ENCODE measurements at regions not wholly inside any gene's neighbourhood (a gene's known extent, or its start where the extent isn't known, plus 50 kb on each side); places are given as distances from the start of the nearest gene placed in this dataset.

DNA sequence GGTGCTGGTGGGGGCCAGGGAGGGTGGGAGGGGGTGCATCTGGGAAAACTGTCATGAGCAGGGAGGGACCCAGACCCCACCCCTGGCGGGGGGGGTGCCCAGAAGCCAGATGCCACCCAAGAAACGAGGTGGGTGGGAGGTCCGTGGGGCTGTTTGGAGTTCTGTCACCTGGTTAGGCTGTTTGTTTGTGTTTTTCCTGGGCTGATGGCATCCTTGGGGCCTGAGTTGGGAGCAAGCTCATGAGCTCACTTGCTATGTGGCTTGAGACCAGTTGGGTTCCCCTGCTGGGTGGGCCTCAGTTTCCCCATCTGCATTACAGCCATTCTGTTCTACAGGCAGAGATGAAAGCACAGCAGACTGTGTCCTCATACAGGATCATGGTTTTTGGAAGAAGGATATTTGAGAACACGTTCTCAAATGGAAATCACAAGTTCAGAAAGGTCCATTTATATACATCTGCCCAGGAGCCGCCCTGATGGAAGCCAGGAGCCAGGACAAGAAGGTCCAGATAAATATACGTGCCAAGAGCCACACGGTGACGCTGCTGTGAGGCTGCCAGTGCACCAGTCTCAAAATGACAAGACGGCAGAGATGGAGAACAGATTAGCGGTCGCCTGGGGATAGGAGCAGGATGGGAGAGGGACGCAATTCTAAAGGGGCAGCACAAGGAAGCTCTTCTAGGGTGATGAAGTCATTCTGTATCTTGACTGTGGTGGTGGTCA, 312.9 kb downstream of the MN1 start:
- intact Hi-C loops (cut with DNase I, micrococcal nuclease) = no loop called here
- Histone ChIP-seq H3K36me3 (ENCODE audit: low read depth) (no peaks in the 10 kb centered on the region), H3K4me1 (ENCODE audit: low read depth) (peaks cover 20% of the 10 kb centered on the region), H3K9me3 (no peaks in the 10 kb centered on the region), H3K4me3 (no peak overlapping the region)
- peak in 2 of 3 donors; percentile 36 to 40 for DNase-seq
- ATAC-seq = peak; percentile 62
- TF ChIP-seq, protein P1, sequence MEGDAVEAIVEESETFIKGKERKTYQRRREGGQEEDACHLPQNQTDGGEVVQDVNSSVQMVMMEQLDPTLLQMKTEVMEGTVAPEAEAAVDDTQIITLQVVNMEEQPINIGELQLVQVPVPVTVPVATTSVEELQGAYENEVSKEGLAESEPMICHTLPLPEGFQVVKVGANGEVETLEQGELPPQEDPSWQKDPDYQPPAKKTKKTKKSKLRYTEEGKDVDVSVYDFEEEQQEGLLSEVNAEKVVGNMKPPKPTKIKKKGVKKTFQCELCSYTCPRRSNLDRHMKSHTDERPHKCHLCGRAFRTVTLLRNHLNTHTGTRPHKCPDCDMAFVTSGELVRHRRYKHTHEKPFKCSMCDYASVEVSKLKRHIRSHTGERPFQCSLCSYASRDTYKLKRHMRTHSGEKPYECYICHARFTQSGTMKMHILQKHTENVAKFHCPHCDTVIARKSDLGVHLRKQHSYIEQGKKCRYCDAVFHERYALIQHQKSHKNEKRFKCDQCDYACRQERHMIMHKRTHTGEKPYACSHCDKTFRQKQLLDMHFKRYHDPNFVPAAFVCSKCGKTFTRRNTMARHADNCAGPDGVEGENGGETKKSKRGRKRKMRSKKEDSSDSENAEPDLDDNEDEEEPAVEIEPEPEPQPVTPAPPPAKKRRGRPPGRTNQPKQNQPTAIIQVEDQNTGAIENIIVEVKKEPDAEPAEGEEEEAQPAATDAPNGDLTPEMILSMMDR (IDR thresholded peaks at IDR 0.05) = no peak

DNA sequence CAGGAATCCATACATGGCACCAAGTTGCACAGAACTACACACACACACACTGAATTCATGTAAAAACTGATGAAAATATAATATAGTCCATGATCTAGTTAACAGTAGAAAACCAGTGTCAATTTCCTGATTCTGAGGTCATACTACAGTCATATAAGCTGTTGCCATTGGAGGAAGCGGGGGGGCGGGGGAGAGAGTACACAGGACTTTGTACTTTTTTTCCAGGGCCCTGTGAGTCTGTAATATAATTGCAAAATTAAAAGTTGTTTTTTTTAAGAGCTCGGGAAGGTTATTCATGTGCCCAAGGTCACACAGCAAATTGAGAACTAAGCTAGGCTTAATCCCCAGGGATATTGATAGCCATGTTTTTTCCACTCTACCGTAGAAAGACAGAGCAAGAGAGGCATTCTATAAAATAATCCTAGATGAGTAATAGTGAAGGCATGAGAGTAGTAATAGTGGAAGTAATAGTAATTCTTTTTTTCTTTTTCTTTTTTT, 312.3 kb downstream of the MN1 start:
- TF ChIP-seq, protein P1 (IDR thresholded peaks at IDR 0.05) = no peak
- Histone ChIP-seq H3K4me3 (no peak overlapping the region), H3K36me3 (ENCODE audit: low read depth) (no peaks in the 10 kb centered on the region), H3K9me3 (no peaks in the 10 kb centered on the region), H3K4me1 (ENCODE audit: low read depth) (peaks cover 20% of the 10 kb centered on the region)
- intact Hi-C loops (cut with DNase I, micrococcal nuclease) = no loop called here
- peak; percentile 79 to 91 (median 85) for DNase-seq
- ATAC-seq = peak; percentile 96

DNA sequence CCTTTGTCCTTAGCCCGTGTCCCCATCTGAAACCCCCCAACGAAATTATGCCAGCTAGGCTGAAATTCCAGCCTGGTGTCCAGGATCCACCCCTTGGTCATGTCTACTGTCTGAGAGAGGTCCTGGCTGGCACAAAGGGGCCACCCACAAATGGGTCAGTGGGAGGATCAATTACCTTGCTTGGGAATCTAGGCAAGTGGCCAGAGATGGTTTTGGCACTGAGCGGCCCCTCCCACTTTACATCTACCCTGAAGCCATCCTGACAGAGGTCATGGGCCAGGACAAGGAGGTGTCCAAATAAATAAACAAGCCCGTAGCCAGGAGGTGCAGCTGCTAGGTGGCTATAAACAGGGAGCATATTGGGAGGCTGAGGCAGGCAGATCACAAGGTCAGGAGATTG, 311.5 kb downstream of the MN1 start:
- DNase-seq = peak in 1 of 3 donors; percentile 14
- H3K4me1 ChIP-seq (ENCODE audit: low read depth) = peaks cover 20% of the 10 kb centered on the region
- H3K4me3 ChIP-seq = no peak overlapping the region
- no peak for ATAC-seq
- TF ChIP-seq, protein P1 (IDR thresholded peaks at IDR 0.05) = no peak
- intact Hi-C loops (cut with DNase I, micrococcal nuclease) = no loop called here
- no peaks in the 10 kb centered on the region for H3K36me3 ChIP-seq (ENCODE audit: low read depth)
- no peaks in the 10 kb centered on the region for H3K9me3 ChIP-seq

DNA sequence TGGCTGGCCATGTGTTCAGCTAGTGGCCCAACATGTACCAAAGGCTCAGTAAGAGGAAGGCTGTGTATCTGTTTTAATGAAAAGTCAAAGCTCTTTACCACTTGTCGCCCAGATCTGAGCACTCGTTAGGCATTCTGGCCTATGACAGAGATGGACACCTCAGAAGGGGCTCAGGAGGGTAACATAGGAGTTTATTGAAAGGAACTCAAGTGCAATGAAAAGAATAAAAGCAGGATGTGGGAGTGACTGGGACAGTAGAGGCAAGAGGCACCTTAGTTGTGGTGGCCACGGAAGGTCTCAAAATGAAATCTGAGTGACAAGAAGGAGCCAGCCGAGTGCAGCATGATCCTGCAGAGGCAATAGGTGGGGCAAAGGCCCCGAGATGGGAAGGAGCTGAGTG, 309.7 kb downstream of the MN1 start:
- Histone ChIP-seq H3K4me3 (no peak overlapping the region), H3K4me1 (ENCODE audit: low read depth) (peaks cover 20% of the 10 kb centered on the region), H3K36me3 (ENCODE audit: low read depth) (no peaks in the 10 kb centered on the region), H3K9me3 (no peaks in the 10 kb centered on the region)
- TF ChIP-seq, protein P1 (IDR thresholded peaks at IDR 0.05) = no peak
- no peak for DNase-seq
- intact Hi-C loops (cut with DNase I, micrococcal nuclease) = no loop called here
- ATAC-seq = no peak

DNA sequence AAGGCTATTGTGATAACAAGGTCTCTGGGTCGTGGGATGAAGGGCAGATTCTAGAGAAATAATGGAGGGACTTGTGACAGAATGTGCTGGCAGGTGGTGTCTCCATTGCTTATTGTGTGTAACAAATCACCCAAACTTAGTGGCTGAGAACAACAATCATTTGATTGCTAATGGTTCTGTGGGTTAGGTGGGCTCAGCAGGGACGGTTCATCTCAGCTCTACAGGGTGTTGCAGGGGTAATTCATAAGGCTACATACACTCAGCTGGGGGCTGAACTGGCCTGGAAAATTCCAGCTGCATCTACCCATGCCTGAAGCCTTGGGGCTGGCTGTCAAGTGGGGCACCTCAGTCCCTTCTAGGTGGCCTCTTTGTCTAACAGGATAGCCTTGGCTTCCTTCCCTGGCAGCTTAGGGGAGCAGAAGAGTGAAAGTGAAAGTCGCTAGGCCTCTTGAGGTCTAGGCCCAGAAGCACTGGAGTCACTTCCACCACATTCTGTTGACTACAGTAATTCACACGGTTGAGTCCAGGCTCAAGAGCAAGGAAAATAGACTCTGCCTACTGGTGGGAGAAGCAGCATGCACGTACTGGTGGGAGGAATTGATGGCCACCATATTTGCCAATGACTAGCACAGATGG, 308.9 kb downstream of the MN1 start:
- H3K4me1 ChIP-seq (ENCODE audit: low read depth) = peaks cover 18% of the 10 kb centered on the region
- TF ChIP-seq, protein P1 (IDR thresholded peaks at IDR 0.05) = no peak
- no peak overlapping the region for H3K4me3 ChIP-seq
- no peaks in the 10 kb centered on the region for H3K36me3 ChIP-seq (ENCODE audit: low read depth)
- H3K9me3 ChIP-seq = no peaks in the 10 kb centered on the region
- DNase-seq (no peak), ATAC-seq (no peak)
- intact Hi-C loops (cut with DNase I, micrococcal nuclease) = no loop called here
